ENCODE measurements at regions not wholly inside any gene's neighbourhood (a gene's known extent, or its start where the extent isn't known, plus 50 kb on each side); places are given as distances from the start of the nearest gene placed in this dataset.

DNA sequence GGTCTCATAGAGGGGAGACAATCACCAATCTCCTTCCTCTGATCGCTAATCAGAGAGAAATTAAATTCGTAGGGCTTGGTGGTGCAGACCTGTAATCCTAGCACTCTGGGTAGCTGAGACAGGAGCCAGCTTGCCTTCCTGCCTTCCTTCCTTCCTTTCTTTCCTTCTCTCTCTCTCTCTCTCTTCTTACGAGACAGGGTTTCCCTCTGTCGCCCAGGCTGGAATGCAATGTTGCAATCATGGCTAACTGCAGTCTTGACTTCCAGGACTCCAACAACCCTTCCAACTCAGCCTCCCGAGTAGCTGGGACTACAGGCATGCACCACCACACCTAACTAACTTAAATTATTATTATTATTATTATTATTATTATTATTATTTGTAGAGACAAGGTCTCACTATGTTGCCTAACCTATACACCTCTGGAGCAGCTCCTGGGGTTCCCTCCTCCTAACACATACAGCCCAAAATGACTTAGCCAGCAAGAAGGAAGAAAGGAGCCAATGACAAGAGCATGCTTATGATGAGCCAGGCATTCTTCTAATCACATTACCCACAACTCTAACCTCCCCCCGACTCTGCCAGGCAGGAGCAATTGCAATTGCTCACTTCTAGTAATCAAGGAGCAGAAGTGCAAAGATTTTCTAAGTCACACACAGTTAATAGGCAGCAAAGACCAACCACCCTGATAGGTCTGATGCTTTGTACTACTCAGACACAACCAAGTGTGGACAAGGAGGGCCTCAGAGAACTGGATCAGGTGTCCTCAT, 105.4 kb upstream of the F3 start:
- Histone ChIP-seq H3K36me3 (ENCODE audit: control insufficient read depth, insufficient read depth, low read length) (no peaks in the 10 kb centered on the region; the same call in 1 of the 2 replicates), H3K27me3 (ENCODE audit: control insufficient read depth, insufficient read depth, low read length) (no peaks in the 10 kb centered on the region), H3K27ac (ENCODE audit: low read length) (no peak overlapping the region), H3K4me3 (ENCODE audit: low read depth in 2 of 2, low read length in 2 of 2) (no peak overlapping the region), H3K4me1 (ENCODE audit: control insufficient read depth, insufficient read depth, low read length) (no peaks in the 10 kb centered on the region; the same call in 1 of the 2 replicates), H3K9me3 (ENCODE audit: control insufficient read depth, insufficient read depth, low read depth, low read length) (no peaks in the 10 kb centered on the region)
- DNase-seq (ENCODE audit: low read depth, low spot score): no peak
- ChIA-PET CTCF (no interaction called here), POLR2A (no interaction called here)
- ATAC-seq: no peak
- intact Hi-C loops (cut with micrococcal nuclease; ENCODE audit: unreplicated experiment) (no loop called here), in situ Hi-C loops (cut with HindIII; ENCODE audit: low pct_unique_long_range_greater_than_20kb, low sequenced_read_pairs) (no loop called here)
- no TSS peak for BruUV-seq (replicated peaks)
- TF ChIP-seq SIN3A (IDR thresholded peaks at IDR 0.05; ENCODE audit: borderline replicate concordance, insufficient read depth, low read depth, low read length) (no peak), TCF7L2 (IDR thresholded peaks at IDR 0.05; ENCODE audit: low read depth, low read length) (no peak)
- TF ChIP-seq, protein P1, sequence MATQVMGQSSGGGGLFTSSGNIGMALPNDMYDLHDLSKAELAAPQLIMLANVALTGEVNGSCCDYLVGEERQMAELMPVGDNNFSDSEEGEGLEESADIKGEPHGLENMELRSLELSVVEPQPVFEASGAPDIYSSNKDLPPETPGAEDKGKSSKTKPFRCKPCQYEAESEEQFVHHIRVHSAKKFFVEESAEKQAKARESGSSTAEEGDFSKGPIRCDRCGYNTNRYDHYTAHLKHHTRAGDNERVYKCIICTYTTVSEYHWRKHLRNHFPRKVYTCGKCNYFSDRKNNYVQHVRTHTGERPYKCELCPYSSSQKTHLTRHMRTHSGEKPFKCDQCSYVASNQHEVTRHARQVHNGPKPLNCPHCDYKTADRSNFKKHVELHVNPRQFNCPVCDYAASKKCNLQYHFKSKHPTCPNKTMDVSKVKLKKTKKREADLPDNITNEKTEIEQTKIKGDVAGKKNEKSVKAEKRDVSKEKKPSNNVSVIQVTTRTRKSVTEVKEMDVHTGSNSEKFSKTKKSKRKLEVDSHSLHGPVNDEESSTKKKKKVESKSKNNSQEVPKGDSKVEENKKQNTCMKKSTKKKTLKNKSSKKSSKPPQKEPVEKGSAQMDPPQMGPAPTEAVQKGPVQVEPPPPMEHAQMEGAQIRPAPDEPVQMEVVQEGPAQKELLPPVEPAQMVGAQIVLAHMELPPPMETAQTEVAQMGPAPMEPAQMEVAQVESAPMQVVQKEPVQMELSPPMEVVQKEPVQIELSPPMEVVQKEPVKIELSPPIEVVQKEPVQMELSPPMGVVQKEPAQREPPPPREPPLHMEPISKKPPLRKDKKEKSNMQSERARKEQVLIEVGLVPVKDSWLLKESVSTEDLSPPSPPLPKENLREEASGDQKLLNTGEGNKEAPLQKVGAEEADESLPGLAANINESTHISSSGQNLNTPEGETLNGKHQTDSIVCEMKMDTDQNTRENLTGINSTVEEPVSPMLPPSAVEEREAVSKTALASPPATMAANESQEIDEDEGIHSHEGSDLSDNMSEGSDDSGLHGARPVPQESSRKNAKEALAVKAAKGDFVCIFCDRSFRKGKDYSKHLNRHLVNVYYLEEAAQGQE (IDR thresholded peaks at IDR 0.05; ENCODE audit: insufficient read depth in 1 of 2, low read depth in 2 of 2, low read length in 1 of 2): no peak
- TF ChIP-seq, protein P2, sequence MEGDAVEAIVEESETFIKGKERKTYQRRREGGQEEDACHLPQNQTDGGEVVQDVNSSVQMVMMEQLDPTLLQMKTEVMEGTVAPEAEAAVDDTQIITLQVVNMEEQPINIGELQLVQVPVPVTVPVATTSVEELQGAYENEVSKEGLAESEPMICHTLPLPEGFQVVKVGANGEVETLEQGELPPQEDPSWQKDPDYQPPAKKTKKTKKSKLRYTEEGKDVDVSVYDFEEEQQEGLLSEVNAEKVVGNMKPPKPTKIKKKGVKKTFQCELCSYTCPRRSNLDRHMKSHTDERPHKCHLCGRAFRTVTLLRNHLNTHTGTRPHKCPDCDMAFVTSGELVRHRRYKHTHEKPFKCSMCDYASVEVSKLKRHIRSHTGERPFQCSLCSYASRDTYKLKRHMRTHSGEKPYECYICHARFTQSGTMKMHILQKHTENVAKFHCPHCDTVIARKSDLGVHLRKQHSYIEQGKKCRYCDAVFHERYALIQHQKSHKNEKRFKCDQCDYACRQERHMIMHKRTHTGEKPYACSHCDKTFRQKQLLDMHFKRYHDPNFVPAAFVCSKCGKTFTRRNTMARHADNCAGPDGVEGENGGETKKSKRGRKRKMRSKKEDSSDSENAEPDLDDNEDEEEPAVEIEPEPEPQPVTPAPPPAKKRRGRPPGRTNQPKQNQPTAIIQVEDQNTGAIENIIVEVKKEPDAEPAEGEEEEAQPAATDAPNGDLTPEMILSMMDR (IDR thresholded peaks at IDR 0.05): no peak

GRCh38 chr1:94646141-94646643, 104.6 kb upstream of the F3 start:
- ChIA-PET POLR2A (no interaction called here), CTCF (no interaction called here)
- Histone ChIP-seq H3K36me3 (ENCODE audit: control insufficient read depth, insufficient read depth, low read length) (no peaks in the 10 kb centered on the region; the same call in 1 of the 2 replicates), H3K4me3 (ENCODE audit: low read depth in 2 of 2, low read length in 2 of 2) (no peak overlapping the region), H3K9me3 (ENCODE audit: control insufficient read depth, insufficient read depth, low read depth, low read length) (no peaks in the 10 kb centered on the region), H3K27ac (ENCODE audit: low read length) (no peak overlapping the region; the same call in 1 of the 2 replicates), H3K27me3 (ENCODE audit: control insufficient read depth, insufficient read depth, low read length) (no peaks in the 10 kb centered on the region), H3K4me1 (ENCODE audit: control insufficient read depth, insufficient read depth, low read length) (no peaks in the 10 kb centered on the region; the same call in 1 of the 2 replicates)
- DNase-seq (ENCODE audit: low read depth, low spot score) (no peak), ATAC-seq (peak; percentile 73)
- in situ Hi-C loops (cut with HindIII; ENCODE audit: low pct_unique_long_range_greater_than_20kb, low sequenced_read_pairs) (no loop called here), intact Hi-C loops (cut with micrococcal nuclease; ENCODE audit: unreplicated experiment) (no loop called here)
- BruUV-seq (replicated peaks): no TSS peak
- TF ChIP-seq, protein P1 (IDR thresholded peaks at IDR 0.05; ENCODE audit: insufficient read depth in 1 of 2, low read depth in 2 of 2, low read length in 1 of 2): no peak
- TF ChIP-seq SIN3A (IDR thresholded peaks at IDR 0.05; ENCODE audit: borderline replicate concordance, insufficient read depth, low read depth, low read length) (no peak), POLR2AphosphoS5 (IDR thresholded peaks at IDR 0.05; ENCODE audit: low read depth, low read length) (no peak), TCF7L2 (IDR thresholded peaks at IDR 0.05; ENCODE audit: low read depth, low read length) (no peak)
- TF ChIP-seq, protein P2 (IDR thresholded peaks at IDR 0.05): no peak
